HepG2 (cell line): ENCODE measurements at regions not wholly inside any gene's neighbourhood (a gene's known extent, or its start where the extent isn't known, plus 50 kb on each side); places are given as distances from the start of the nearest gene placed in this dataset.
A peak's percentile ranks its signal among the peaks of the same experiment; 100 is the strongest.

Experiments used
- ATF1 ChIP-seq: IDR thresholded peaks from 2 replicates; pipeline ENCODE4 v1.6.1; 2016; ENCODE audit warnings: mild to moderate bottlenecking, control low read depth
- BRCA1 ChIP-seq: sonication (generic); formaldehyde crosslinking; IDR thresholded peaks from 2 replicates; pipeline ENCODE4 v1.4.0; 2020; ENCODE audit warnings: missing genetic modification reagents
- GFI1 ChIP-seq: sonication (generic); formaldehyde crosslinking; IDR thresholded peaks from 2 replicates; pipeline ENCODE4 v1.5.0; 2020; ENCODE audit warnings: missing genetic modification reagents, mild to moderate bottlenecking, borderline replicate concordance
- IKZF4 ChIP-seq: sonication (generic); formaldehyde crosslinking; IDR thresholded peaks from 2 replicates; pipeline ENCODE4 v1.5.1; 2020; ENCODE audit warnings: borderline replicate concordance, mild to moderate bottlenecking, low read depth, missing genetic modification reagents; ENCODE audit errors: not compliant biosample characterization
- KDM1A ChIP-seq: IDR thresholded peaks from 2 replicates; pipeline ENCODE4 v1.6.1; 2016; ENCODE audit warnings: missing compliant biosample characterization
- NFKBIZ ChIP-seq: IDR thresholded peaks from 2 replicates; pipeline ENCODE4 v1.6.1; 2018; ENCODE audit warnings: missing genetic modification reagents, missing compliant biosample characterization
- RAD21 ChIP-seq: fragments of 450-650 bp; formaldehyde crosslinking; IDR thresholded peaks from 2 replicates; pipeline ENCODE4 v1.5.0; 2020; ENCODE audit warnings: mild to moderate bottlenecking
- RFX5 ChIP-seq: IDR thresholded peaks from 2 replicates; pipeline ENCODE4 v1.6.1; 2011; ENCODE audit warnings: low read depth, low read length, improper control_type of control experiment
- SNAPC2 ChIP-seq: sonication (generic); formaldehyde crosslinking; IDR thresholded peaks from 2 replicates; pipeline ENCODE4 v1.8.1; 2022; ENCODE audit warnings: mild to moderate bottlenecking, missing genetic modification reagents
- ZFP36L2 ChIP-seq: sonication (generic); formaldehyde crosslinking; IDR thresholded peaks from 2 replicates; pipeline ENCODE4 v1.4.0; 2020; ENCODE audit warnings: missing genetic modification reagents
- ZFP37 ChIP-seq: sonication (generic); formaldehyde crosslinking; IDR thresholded peaks from 2 replicates; pipeline ENCODE4 v1.4.0; 2020; ENCODE audit warnings: missing genetic modification reagents, borderline replicate concordance
- ZNF124 ChIP-seq: sonication (generic); formaldehyde crosslinking; IDR thresholded peaks from 2 replicates; pipeline ENCODE4 v1.4.0; 2020; ENCODE audit warnings: missing genetic modification reagents
- ZSCAN30 ChIP-seq: sonication (generic); formaldehyde crosslinking; IDR thresholded peaks from 2 replicates; pipeline ENCODE4 v1.5.0; 2020; ENCODE audit warnings: mild to moderate bottlenecking, missing genetic modification reagents
- TF ChIP-seq, protein P1 (sequence below): sonication (generic); formaldehyde crosslinking; IDR thresholded peaks from 2 replicates; pipeline ENCODE4 v1.8.1; 2023; ENCODE audit warnings: mild to moderate bottlenecking, inconsistent platforms, moderate library complexity, missing genetic modification reagents, borderline replicate concordance
- TF ChIP-seq, protein P2 (sequence below): sonication (generic); formaldehyde crosslinking; IDR thresholded peaks from 2 replicates; pipeline ENCODE4 v1.4.0; 2020; ENCODE audit warnings: mild to moderate bottlenecking, missing genetic modification reagents, borderline replicate concordance
- TF ChIP-seq, protein P3 (sequence below): sonication (generic); formaldehyde crosslinking; IDR thresholded peaks from 2 replicates; pipeline ENCODE4 v1.9.0; 2022; ENCODE audit warnings: missing genetic modification reagents, mild to moderate bottlenecking, borderline replicate concordance
- TF ChIP-seq, protein P4 (sequence below): fragments of 450-650 bp; IDR thresholded peaks from 2 replicates; pipeline ENCODE4 v1.6.1; 2016
- TF ChIP-seq, protein P5 (sequence below): sonication (generic); formaldehyde crosslinking; IDR thresholded peaks from 2 replicates; pipeline ENCODE4 v1.8.0; 2022; ENCODE audit warnings: mild to moderate bottlenecking, missing genetic modification reagents

DNA sequence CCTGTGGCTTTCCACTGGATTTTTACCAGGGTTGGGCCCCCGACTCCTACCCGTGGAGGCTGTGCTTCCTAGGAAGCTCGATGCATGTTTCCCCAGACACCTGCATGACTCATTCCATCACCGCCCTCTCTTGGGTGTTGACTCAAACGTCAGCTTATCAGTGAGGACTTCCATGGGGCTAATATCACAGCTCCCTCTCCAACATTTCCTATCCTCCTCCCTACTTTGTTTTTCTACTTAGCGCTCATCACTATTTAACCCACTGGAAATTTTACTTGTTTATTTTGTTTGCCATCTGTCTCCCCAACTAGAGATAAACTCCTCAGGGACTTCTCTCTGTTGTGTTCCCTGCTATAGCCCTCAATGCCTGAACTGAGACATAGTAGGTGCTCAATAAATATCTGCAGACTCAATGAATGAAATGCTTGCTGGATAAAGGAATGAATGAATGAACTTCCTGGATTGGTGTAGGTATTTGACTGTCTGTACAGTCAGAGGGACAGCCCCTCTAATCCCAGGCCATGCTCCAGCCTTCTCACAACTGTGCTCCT, 55.9 kb upstream of the EPCAM start (continued):
- no peak for TF ChIP-seq ZNF124 (CRISPR knock-in tag)
- peak; percentile 18; the same call in 1 of the 2 replicates for TF ChIP-seq KDM1A (CRISPR knock-in tag)
- TF ChIP-seq ZFP36L2: no peak
- TF ChIP-seq IKZF4 (CRISPR knock-in tag): no peak
- TF ChIP-seq, protein P1, sequence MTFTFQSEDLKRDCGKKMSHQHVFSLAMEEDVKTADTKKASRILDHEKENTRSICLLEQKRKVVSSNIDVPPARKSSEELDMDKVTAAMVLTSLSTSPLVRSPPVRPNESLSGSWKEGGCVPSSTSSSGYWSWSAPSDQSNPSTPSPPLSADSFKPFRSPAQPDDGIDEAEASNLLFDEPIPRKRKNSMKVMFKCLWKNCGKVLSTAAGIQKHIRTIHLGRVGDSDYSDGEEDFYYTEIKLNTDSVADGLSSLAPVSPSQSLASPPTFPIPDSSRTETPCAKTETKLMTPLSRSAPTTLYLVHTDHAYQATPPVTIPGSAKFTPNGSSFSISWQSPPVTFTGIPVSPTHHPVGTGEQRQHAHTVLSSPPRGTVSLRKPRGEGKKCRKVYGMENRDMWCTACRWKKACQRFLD (CRISPR knock-in tag): no peak
- no peak for TF ChIP-seq ZSCAN30 (CRISPR knock-in tag)
- TF ChIP-seq ZFP37 (CRISPR knock-in tag): 0 out of 2 replicates have a peak, but pooled peaks have one; percentile 58
- TF ChIP-seq, protein P2, sequence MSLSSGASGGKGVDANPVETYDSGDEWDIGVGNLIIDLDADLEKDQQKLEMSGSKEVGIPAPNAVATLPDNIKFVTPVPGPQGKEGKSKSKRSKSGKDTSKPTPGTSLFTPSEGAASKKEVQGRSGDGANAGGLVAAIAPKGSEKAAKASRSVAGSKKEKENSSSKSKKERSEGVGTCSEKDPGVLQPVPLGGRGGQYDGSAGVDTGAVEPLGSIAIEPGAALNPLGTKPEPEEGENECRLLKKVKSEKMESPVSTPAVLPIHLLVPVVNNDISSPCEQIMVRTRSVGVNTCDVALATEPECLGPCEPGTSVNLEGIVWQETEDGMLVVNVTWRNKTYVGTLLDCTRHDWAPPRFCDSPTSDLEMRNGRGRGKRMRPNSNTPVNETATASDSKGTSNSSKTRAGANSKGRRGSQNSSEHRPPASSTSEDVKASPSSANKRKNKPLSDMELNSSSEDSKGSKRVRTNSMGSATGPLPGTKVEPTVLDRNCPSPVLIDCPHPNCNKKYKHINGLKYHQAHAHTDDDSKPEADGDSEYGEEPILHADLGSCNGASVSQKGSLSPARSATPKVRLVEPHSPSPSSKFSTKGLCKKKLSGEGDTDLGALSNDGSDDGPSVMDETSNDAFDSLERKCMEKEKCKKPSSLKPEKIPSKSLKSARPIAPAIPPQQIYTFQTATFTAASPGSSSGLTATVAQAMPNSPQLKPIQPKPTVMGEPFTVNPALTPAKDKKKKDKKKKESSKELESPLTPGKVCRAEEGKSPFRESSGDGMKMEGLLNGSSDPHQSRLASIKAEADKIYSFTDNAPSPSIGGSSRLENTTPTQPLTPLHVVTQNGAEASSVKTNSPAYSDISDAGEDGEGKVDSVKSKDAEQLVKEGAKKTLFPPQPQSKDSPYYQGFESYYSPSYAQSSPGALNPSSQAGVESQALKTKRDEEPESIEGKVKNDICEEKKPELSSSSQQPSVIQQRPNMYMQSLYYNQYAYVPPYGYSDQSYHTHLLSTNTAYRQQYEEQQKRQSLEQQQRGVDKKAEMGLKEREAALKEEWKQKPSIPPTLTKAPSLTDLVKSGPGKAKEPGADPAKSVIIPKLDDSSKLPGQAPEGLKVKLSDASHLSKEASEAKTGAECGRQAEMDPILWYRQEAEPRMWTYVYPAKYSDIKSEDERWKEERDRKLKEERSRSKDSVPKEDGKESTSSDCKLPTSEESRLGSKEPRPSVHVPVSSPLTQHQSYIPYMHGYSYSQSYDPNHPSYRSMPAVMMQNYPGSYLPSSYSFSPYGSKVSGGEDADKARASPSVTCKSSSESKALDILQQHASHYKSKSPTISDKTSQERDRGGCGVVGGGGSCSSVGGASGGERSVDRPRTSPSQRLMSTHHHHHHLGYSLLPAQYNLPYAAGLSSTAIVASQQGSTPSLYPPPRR: no peak
- TF ChIP-seq, protein P3, sequence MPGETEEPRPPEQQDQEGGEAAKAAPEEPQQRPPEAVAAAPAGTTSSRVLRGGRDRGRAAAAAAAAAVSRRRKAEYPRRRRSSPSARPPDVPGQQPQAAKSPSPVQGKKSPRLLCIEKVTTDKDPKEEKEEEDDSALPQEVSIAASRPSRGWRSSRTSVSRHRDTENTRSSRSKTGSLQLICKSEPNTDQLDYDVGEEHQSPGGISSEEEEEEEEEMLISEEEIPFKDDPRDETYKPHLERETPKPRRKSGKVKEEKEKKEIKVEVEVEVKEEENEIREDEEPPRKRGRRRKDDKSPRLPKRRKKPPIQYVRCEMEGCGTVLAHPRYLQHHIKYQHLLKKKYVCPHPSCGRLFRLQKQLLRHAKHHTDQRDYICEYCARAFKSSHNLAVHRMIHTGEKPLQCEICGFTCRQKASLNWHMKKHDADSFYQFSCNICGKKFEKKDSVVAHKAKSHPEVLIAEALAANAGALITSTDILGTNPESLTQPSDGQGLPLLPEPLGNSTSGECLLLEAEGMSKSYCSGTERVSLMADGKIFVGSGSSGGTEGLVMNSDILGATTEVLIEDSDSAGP (CRISPR knock-in tag): 0 out of 2 replicates have a peak, but pooled peaks have one; percentile 56
- 0 out of 2 replicates have a peak, but pooled peaks have one; percentile 54 for TF ChIP-seq GFI1 (CRISPR knock-in tag)
- no peak for TF ChIP-seq BRCA1
- TF ChIP-seq ATF1 (CRISPR knock-in tag): peak; percentile 55; the same call in 1 of the 2 replicates
- no peak for TF ChIP-seq RAD21
- TF ChIP-seq, protein P4, sequence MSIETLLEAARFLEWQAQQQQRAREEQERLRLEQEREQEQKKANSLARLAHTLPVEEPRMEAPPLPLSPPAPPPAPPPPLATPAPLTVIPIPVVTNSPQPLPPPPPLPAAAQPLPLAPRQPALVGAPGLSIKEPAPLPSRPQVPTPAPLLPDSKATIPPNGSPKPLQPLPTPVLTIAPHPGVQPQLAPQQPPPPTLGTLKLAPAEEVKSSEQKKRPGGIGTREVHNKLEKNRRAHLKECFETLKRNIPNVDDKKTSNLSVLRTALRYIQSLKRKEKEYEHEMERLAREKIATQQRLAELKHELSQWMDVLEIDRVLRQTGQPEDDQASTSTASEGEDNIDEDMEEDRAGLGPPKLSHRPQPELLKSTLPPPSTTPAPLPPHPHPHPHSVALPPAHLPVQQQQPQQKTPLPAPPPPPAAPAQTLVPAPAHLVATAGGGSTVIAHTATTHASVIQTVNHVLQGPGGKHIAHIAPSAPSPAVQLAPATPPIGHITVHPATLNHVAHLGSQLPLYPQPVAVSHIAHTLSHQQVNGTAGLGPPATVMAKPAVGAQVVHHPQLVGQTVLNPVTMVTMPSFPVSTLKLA: no peak
- TF ChIP-seq NFKBIZ (CRISPR knock-in tag): no peak
- TF ChIP-seq, protein P5, sequence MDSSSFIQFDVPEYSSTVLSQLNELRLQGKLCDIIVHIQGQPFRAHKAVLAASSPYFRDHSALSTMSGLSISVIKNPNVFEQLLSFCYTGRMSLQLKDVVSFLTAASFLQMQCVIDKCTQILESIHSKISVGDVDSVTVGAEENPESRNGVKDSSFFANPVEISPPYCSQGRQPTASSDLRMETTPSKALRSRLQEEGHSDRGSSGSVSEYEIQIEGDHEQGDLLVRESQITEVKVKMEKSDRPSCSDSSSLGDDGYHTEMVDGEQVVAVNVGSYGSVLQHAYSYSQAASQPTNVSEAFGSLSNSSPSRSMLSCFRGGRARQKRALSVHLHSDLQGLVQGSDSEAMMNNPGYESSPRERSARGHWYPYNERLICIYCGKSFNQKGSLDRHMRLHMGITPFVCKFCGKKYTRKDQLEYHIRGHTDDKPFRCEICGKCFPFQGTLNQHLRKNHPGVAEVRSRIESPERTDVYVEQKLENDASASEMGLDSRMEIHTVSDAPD (CRISPR knock-in tag): no peak
- peak; percentile 37; the same call in 1 of the 2 replicates for TF ChIP-seq SNAPC2 (CRISPR knock-in tag)
- no peak for TF ChIP-seq RFX5
